ENCODE measurements at regions not wholly inside any gene's neighbourhood (a gene's known extent, or its start where the extent isn't known, plus 50 kb on each side); places are given as distances from the start of the nearest gene placed in this dataset.

- FAIRE-seq (no peak), DNase-seq (ENCODE audit: low read depth, low spot score) (no peak)
- Histone ChIP-seq H3K9ac (replicated peaks; ENCODE audit: extremely low read depth, insufficient read depth, low read length) (no peak overlapping the region), H3K27ac (ENCODE audit: insufficient read depth, low read depth, low read length) (no peak overlapping the region), H3K4me2 (ENCODE audit: insufficient read depth, low read length) (no peak overlapping the region), H3K9me3 (replicated peaks; ENCODE audit: control insufficient read depth, insufficient read depth, low read length) (no peaks in the 10 kb centered on the region), H3K27me3 (ENCODE audit: control insufficient read depth in 2 of 2, insufficient read depth in 2 of 2, low read length in 2 of 2) (no peaks in the 10 kb centered on the region), H3K4me3 (replicated peaks in 1 of 3; ENCODE audit: insufficient read depth in 1 of 3, low read depth in 1 of 3, low read length in 3 of 3) (no peak overlapping the region), H2AFZ (ENCODE audit: low read depth, low read length) (no peak overlapping the region), H3K4me1 (ENCODE audit: control insufficient read depth, extremely low read depth, insufficient read depth, low read length) (no peaks in the 10 kb centered on the region), H3K36me3 (ENCODE audit: control insufficient read depth in 2 of 2, extremely low read depth in 1 of 2, insufficient read depth in 2 of 2, low read length in 2 of 2) (no peaks in the 10 kb centered on the region), H4K20me1 (replicated peaks; ENCODE audit: control insufficient read depth, extremely low read depth, insufficient read depth, low read length) (no peaks in the 10 kb centered on the region), H3K79me2 (ENCODE audit: control insufficient read depth, insufficient read depth, low read length) (no peaks in the 10 kb centered on the region), H3K9me1 (replicated peaks; ENCODE audit: control insufficient read depth, extremely low read depth, insufficient read depth, low read length) (no peaks in the 10 kb centered on the region)
- dilution Hi-C loops (cut with MboI; ENCODE audit: extremely low pct_ligation_motif_present, low sequenced_read_pairs) = no loop called here
- BruUV-seq (replicated peaks) = no TSS peak
- ChIA-PET CTCF (no interaction called here), POLR2A (no interaction called here)
- intact Hi-C loops (cut with micrococcal nuclease) = no loop called here
- TF ChIP-seq FOS (IDR thresholded peaks at IDR 0.05; ENCODE audit: borderline replicate concordance, insufficient read depth, low read length) = no peak
- no peak for TF ChIP-seq MYC (IDR thresholded peaks at IDR 0.05; ENCODE audit: low read depth, low read length)
- TF ChIP-seq JUN (IDR thresholded peaks at IDR 0.05; ENCODE audit: borderline replicate concordance, insufficient read depth, insufficient read length, low read depth) = no peak
- no peak for TF ChIP-seq POLR2AphosphoS5 (IDR thresholded peaks at IDR 0.05; ENCODE audit: insufficient read depth, low read depth, low read length)
- no peak for TF ChIP-seq GATA2 (IDR thresholded peaks at IDR 0.05; ENCODE audit: insufficient read depth, insufficient read length, low read depth, low read length)
- no peak for TF ChIP-seq POLR2A (IDR thresholded peaks at IDR 0.05; ENCODE audit: low read depth, low read length)
- TF ChIP-seq EZH2 (IDR thresholded peaks at IDR 0.05; ENCODE audit: borderline replicate concordance, low read depth, low read length, severe bottlenecking) = no peak
- no peak for TF ChIP-seq MAX (IDR thresholded peaks at IDR 0.05; ENCODE audit: insufficient read depth, insufficient read length)
- no peak for TF ChIP-seq CTCF (IDR thresholded peaks at IDR 0.05; ENCODE audit: extremely low read depth in 1 of 2, insufficient read depth in 1 of 2, low read depth in 1 of 2, low read length in 2 of 2)
Observed at GRCh38 chr21:25188677-25189079, 418.6 kb downstream of the MRPL39 start.

All from endothelial cell of umbilical vein (primary cell).